AG09309 (cell line): ENCODE measurements at regions not wholly inside any gene's neighbourhood (a gene's known extent, or its start where the extent isn't known, plus 50 kb on each side); places are given as distances from the start of the nearest gene placed in this dataset.

Experiments used
- DNase-seq: peaks from one replicate; pipeline ENCODE4 v3.0.0-alpha.2; 2010; ENCODE audit warnings: low read depth
- H3K4me3 ChIP-seq: 2 replicates; pipeline ENCODE4 v1.5.1; 2011; ENCODE audit warnings: mild to moderate bottlenecking, low read depth, low read length, moderate library complexity; ENCODE audit not compliant: control insufficient read depth
- CTCF ChIP-seq: IDR thresholded peaks from 2 replicates; pipeline ENCODE4 v1.5.1; 2011; ENCODE audit warnings: mild to moderate bottlenecking, low read depth, low read length, inconsistent platforms; ENCODE audit not compliant: insufficient read depth, control insufficient read depth; ENCODE audit errors: missing control alignments

GRCh38 chr6:51398064-51398705 lies 579.5 kb downstream of the TFAP2B start:
- H3K4me3 ChIP-seq, result no peak overlapping the region
- no peak for DNase-seq
- no peak for TF ChIP-seq CTCF

GRCh38 chr6:51398793-51399192 lies 580.1 kb downstream of the TFAP2B start:
- DNase-seq, result no peak
- no peak overlapping the region for H3K4me3 ChIP-seq
- TF ChIP-seq CTCF, result no peak

GRCh38 chr6:51410453-51410852 lies 591.8 kb downstream of the TFAP2B start:
- no peak overlapping the region for H3K4me3 ChIP-seq
- TF ChIP-seq CTCF, result no peak
- DNase-seq, result no peak

GRCh38 chr6:51411496-51412125 lies 592.9 kb downstream of the TFAP2B start:
- no peak for TF ChIP-seq CTCF
- no peak overlapping the region for H3K4me3 ChIP-seq
- DNase-seq, result no peak

- H3K4me3 ChIP-seq, result no peak overlapping the region
- DNase-seq, result no peak
- TF ChIP-seq CTCF, result no peak
Observed at GRCh38 chr6:51414361-51414760, 595.7 kb downstream of the TFAP2B start.

GRCh38 chr6:51415501-51415900 lies 596.8 kb downstream of the TFAP2B start:
- TF ChIP-seq CTCF, result no peak
- no peak overlapping the region for H3K4me3 ChIP-seq
- no peak for DNase-seq
